K562 (cell line): ENCODE measurements at regions not wholly inside any gene's neighbourhood (a gene's known extent, or its start where the extent isn't known, plus 50 kb on each side); places are given as distances from the start of the nearest gene placed in this dataset.

Experiments used
- ATAC-seq: fragments of 200-7000 bp; cut with Tn5 transposase; 3 replicates; pipeline ENCODE4 v1.9.1; 2020; ENCODE audit warnings: moderate library complexity
- BruUV-seq: library from RNA; stranded (reverse); fragments of 400-500 nt; replicated peaks from 2 replicates; lab custom pipeline; 2021; lab: Mats Ljungman, UMichigan
- CTCF ChIA-PET: fragments of 300-600 bp; formaldehyde crosslinking; extraction: SDS; loops from one replicate; lab custom pipeline; 2021; ENCODE audit warnings: low intra/inter-chr PET ratio; lab: Yijun Ruan, JAX
- POLR2A ChIA-PET: fragments of 300-600, 350-650 bp; sonication (Branson Sonifier 250); formaldehyde crosslinking; extraction: SDS; loops from one replicate; lab custom pipeline; 2021; ENCODE audit warnings: antibody characterized with exemption, inconsistent platforms; lab: Yijun Ruan, JAX
- DNase-seq, 4 experiments: peaks; one replicate each; pipeline versions ENCODE4 v3.0.0 to v3.0.0-alpha.2; 2011 to 2018; ENCODE audit warnings: low spot score in 3 of 4, mixed read lengths in 3 of 4; ENCODE audit errors: extremely low read depth in 1 of 4
- FAIRE-seq: peaks from 2 replicates; lab custom pipeline; 2011; peaks lifted over from hg19 to GRCh38; lab: Jason Lieb, UNC
- H2AFZ ChIP-seq: 2 replicates; pipeline ENCODE4 v1.6.0; 2011; ENCODE audit warnings: low read depth, low read length, control low read depth, inconsistent platforms
- H3K27ac ChIP-seq: fragments of 200-600 bp; 3 replicates; pipeline ENCODE4 v1.8.0; 2011; ENCODE audit warnings: low read depth, mild to moderate bottlenecking, control low read depth, inconsistent platforms, low read length, moderate library complexity, mixed read lengths; ENCODE audit errors: extremely low read depth
- H3K27me3 ChIP-seq, 2 experiments: fragments of 300-600 bp in 1 of 2; 2 replicates in 1 of 2; 3 replicates in 1 of 2; pipeline versions ENCODE4 v1.6.0 to v1.8.0; 2011; ENCODE audit warnings: inconsistent platforms in 2 of 2, low read length in 2 of 2, mild to moderate bottlenecking in 1 of 2, mixed read lengths in 1 of 2, moderate library complexity in 1 of 2; ENCODE audit not compliant: control insufficient read depth in 2 of 2, insufficient read depth in 2 of 2
- H3K36me3 ChIP-seq: fragments of 300-600 bp; 3 replicates; pipeline ENCODE4 v1.8.0; 2011; ENCODE audit warnings: mild to moderate bottlenecking, low read length, inconsistent platforms; ENCODE audit not compliant: control insufficient read depth, insufficient read depth
- H3K4me1 ChIP-seq, 2 experiments: fragments of 200-600 bp in 1 of 2; replicated peaks in 1 of 2; 2 replicates in 1 of 2; 3 replicates in 1 of 2; pipeline versions ENCODE4 v1.5.1 to v1.8.0; 2011; ENCODE audit warnings: inconsistent platforms in 2 of 2, low read length in 2 of 2, mild to moderate bottlenecking in 1 of 2, mixed read lengths in 1 of 2, moderate library complexity in 1 of 2; ENCODE audit not compliant: control insufficient read depth in 2 of 2, insufficient read depth in 2 of 2
- H3K4me2 ChIP-seq: 2 replicates; pipeline ENCODE4 v1.6.1; 2011; ENCODE audit warnings: low read length, control low read depth, inconsistent platforms, mixed read lengths; ENCODE audit not compliant: insufficient read depth
- H3K4me3 ChIP-seq: fragments of 200-600 bp; sonication (generic), shearing (Covaris generic); 2 replicates; pipeline ENCODE4 v1.5.1; 2016; ENCODE audit warnings: control low read depth, inconsistent platforms
- H3K79me2 ChIP-seq: fragments of 200-600 bp; 3 replicates; pipeline ENCODE4 v1.8.0; 2011; ENCODE audit warnings: low read length, inconsistent platforms; ENCODE audit not compliant: control insufficient read depth, insufficient read depth
- H3K9ac ChIP-seq, 2 experiments: 2 replicates each; pipeline versions ENCODE4 v1.6.0 to v1.6.1; 2011; ENCODE audit warnings: low read depth in 2 of 2, low read length in 2 of 2, control low read depth in 1 of 2, inconsistent platforms in 1 of 2, mild to moderate bottlenecking in 1 of 2, mixed read lengths in 1 of 2; ENCODE audit not compliant: insufficient read depth in 1 of 2
- H3K9me1 ChIP-seq: one replicate; pipeline ENCODE4 v1.6.0; 2011; ENCODE audit warnings: inconsistent platforms, mild to moderate bottlenecking, low read length, moderate library complexity; ENCODE audit not compliant: control insufficient read depth, insufficient read depth
- H3K9me3 ChIP-seq: replicated peaks from 2 replicates; pipeline ENCODE4 v1.5.1; 2011; ENCODE audit warnings: low read depth, low read length, inconsistent platforms; ENCODE audit not compliant: control insufficient read depth, insufficient read depth
- H4K20me1 ChIP-seq: replicated peaks from 2 replicates; pipeline ENCODE4 v1.6.1; 2011; ENCODE audit warnings: low read length, inconsistent platforms, mixed read lengths; ENCODE audit not compliant: control insufficient read depth, insufficient read depth
- CEBPG ChIP-seq, 3 experiments: fragments of 200-800 bp in 1 of 3; sonication (Bioruptor generic) in 1 of 3; sonication (generic) in 1 of 3; formaldehyde crosslinking in 1 of 3; IDR thresholded peaks in 2 of 3; conservative IDR thresholded peaks in 1 of 3; 2 replicates each; pipeline versions ENCODE4 v1.6.1 to v1.8.0; 2016 to 2022; ENCODE audit warnings: missing compliant biosample characterization in 2 of 3, missing genetic modification characterization in 2 of 3, mild to moderate bottlenecking in 1 of 3, missing genetic modification reagents in 1 of 3
- HMG20A ChIP-seq: fragments of 450-650 bp; formaldehyde crosslinking; conservative IDR thresholded peaks from 2 replicates; pipeline ENCODE4 v1.4.0; 2020; ENCODE audit warnings: mild to moderate bottlenecking, mixed read lengths
- PURB ChIP-seq: sonication (generic); formaldehyde crosslinking; IDR thresholded peaks from 2 replicates; pipeline ENCODE4 v1.9.0; 2021; ENCODE audit warnings: low read depth, mild to moderate bottlenecking, missing genetic modification reagents
- ZFX ChIP-seq: sonication (generic); formaldehyde crosslinking; IDR thresholded peaks from 2 replicates; pipeline ENCODE4 v1.8.0; 2022; ENCODE audit warnings: mild to moderate bottlenecking, missing genetic modification reagents, moderate library complexity
- WGBS: fragments of 100-300 bp; shearing (Covaris generic); methylation state at CpG from one replicate; pipeline ENCODE4 v1.1.6; 2016; ENCODE audit warnings: low coverage, mixed read lengths; ENCODE audit not compliant: insufficient coverage; ENCODE audit errors: missing lambda C conversion rate; 5-methylcytosine and 5-hydroxymethylcytosine counted together
- in situ Hi-C: fragments of 300-500 bp; cut with MboI; formaldehyde crosslinking; loops from 4 replicates; pipeline ENCODE4 v1.15.0; 2018; ENCODE audit warnings: inconsistent platforms, mixed read lengths
- intact Hi-C: fragments of 100-400 bp; cut with micrococcal nuclease; formaldehyde crosslinking; loops from 2 replicates; pipeline ENCODE4 v1.14.2; 2022
- TF ChIP-seq, protein P1 (sequence below): fragments of 150-350 bp; conservative IDR thresholded peaks from 2 replicates; pipeline ENCODE4 v1.6.1; 2014; ENCODE audit warnings: low read length

DNA sequence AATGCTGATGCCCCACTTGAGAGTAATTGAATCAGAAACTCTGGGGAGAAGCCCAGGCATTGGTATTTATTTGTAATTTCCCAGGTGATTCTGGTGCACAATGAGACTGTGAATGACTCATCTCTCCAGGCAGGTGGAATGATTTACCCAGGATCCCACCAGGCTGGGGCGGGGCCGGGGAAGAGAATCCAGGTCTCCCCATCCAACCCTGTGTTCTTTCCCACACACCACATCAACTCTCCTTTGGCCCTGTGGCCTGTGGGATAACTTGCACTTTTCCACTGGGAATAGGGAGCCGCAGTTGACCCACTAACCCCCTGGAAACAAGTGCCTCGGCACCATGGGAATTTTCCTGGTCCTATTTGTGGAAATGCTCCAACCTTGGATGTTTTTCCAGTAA lies 409.8 kb downstream of the ZNF521 start (continued):
- TF ChIP-seq ZFX (CRISPR knock-in tag) (no peak), PURB (CRISPR knock-in tag) (no peak), HMG20A (CRISPR knock-in tag) (no peak)

DNA sequence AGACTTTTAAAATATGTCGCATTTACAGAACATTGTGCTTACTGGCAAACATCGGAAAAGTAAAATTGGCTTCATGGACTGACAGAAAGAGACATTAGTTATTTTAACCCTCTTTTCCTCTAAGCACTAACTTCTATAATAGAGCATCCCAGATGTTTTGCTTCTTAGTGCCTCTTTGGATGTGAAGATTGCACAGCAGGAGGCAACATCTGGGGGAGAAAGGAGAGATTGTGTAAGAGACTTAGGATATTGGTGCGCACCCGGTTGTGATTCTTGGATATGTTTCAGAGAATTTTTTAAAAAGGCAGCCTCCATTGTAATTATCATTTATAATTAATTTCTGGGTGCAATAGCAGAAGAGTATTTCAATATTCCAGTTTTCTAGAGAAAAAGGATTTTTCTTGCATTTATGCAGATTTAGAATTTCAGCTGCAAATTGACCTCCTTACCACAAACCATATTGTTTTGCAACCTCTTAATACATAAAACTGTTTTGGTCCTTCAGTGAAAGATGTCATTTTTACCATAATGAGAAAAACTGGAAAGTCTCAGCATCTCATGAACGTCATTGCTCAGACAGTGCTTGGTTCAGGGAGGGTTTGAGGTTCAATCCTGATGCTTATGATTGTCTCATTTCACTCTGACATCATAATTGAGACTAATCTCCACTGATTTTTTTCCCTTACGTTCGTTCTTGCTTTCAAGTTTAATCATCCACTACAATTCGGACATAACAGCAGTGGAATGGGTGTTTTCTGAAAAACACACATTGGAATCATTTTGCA lies 404.3 kb downstream of the ZNF521 start:
- Histone ChIP-seq H4K20me1 (no peaks in the 10 kb centered on the region), H3K9me3 (no peaks in the 10 kb centered on the region), H3K4me1 (no peaks in the 10 kb centered on the region), H3K36me3 (no peaks in the 10 kb centered on the region), H3K27me3 (no peaks in the 10 kb centered on the region), H3K4me2 (no peak overlapping the region), H3K9me1 (no peaks in the 10 kb centered on the region), H3K79me2 (no peaks in the 10 kb centered on the region), H3K4me3 (no peak overlapping the region), H2AFZ (no peak overlapping the region), H3K27ac (no peak overlapping the region), H3K9ac (no peak overlapping the region)
- CTCF ChIA-PET, result no interaction called here
- TF ChIP-seq, protein P1, sequence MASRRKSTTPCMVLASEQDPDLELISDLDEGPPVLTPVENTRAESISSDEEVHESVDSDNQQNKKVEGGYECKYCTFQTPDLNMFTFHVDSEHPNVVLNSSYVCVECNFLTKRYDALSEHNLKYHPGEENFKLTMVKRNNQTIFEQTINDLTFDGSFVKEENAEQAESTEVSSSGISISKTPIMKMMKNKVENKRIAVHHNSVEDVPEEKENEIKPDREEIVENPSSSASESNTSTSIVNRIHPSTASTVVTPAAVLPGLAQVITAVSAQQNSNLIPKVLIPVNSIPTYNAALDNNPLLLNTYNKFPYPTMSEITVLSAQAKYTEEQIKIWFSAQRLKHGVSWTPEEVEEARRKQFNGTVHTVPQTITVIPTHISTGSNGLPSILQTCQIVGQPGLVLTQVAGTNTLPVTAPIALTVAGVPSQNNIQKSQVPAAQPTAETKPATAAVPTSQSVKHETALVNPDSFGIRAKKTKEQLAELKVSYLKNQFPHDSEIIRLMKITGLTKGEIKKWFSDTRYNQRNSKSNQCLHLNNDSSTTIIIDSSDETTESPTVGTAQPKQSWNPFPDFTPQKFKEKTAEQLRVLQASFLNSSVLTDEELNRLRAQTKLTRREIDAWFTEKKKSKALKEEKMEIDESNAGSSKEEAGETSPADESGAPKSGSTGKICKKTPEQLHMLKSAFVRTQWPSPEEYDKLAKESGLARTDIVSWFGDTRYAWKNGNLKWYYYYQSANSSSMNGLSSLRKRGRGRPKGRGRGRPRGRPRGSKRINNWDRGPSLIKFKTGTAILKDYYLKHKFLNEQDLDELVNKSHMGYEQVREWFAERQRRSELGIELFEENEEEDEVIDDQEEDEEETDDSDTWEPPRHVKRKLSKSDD, result no peak
- TF ChIP-seq CEBPG (CRISPR knock-in tag; IDR thresholded peaks at IDR 0.05), result no peak
- TF ChIP-seq CEBPG (tag; conservative IDR thresholded peaks at IDR 0.05 in 1 of 2, IDR thresholded peaks at IDR 0.05 in 1 of 2), result no peak
- intact Hi-C loops, result no loop called here
- no peak for FAIRE-seq
- BruUV-seq, result no TSS peak
- ATAC-seq, result no peak
- WGBS, result under 1% methylated on average over 8 of the region's 8 CpGs
- no peak for DNase-seq
- in situ Hi-C loops, result no loop called here
- POLR2A ChIA-PET, result no interaction called here
